ENCODE measurements at regions not wholly inside any gene's neighbourhood (a gene's known extent, or its start where the extent isn't known, plus 50 kb on each side); places are given as distances from the start of the nearest gene placed in this dataset.
"Not testable (repeated sequence)": the region's sequence is repeated elsewhere in the genome, so short reads cannot be mapped to it uniquely, and the experiment has no call there.

DNA sequence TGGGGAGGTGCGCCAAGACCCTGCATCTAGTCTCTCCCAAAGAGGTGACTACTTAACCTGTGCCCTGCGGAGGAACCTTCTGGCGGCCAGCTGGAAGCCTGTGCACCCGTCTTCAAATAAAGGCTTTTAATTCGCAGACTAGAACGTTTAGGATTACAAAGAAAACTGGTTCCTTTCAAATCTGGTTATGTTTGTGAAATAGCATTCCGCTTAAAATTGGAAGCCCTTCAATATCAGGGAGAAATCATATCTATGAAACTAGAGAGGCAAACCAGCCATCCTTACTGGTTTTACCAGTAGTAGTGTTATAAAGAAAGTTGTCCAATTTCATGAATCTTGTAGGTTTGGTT is 250.8 kb downstream of the FAM72C start:
- TF ChIP-seq CTCF (IDR thresholded peaks at IDR 0.05; ENCODE audit: borderline replicate concordance): no peak
- H3K4me3 ChIP-seq: no peak overlapping the region
- intact Hi-C loops (cut with micrococcal nuclease): no loop called here
- H3K27ac ChIP-seq (replicated peaks): no peak overlapping the region
- peaks cover 99% of the 10 kb centered on the region for H3K27me3 ChIP-seq (ENCODE audit: low read depth)
- H3K9me3 ChIP-seq (replicated peaks): no peaks in the 10 kb centered on the region
- no peaks in the 10 kb centered on the region for H3K4me1 ChIP-seq
- H3K36me3 ChIP-seq: no peaks in the 10 kb centered on the region
- DNase-seq: no peak

GRCh38 chr1:143720087-143721023 is 251.4 kb downstream of the FAM72C start:
- intact Hi-C loops (cut with micrococcal nuclease): no loop called here
- H3K4me3 ChIP-seq: no peak overlapping the region
- no peak overlapping the region for H3K27ac ChIP-seq (replicated peaks)
- no peaks in the 10 kb centered on the region for H3K9me3 ChIP-seq (replicated peaks)
- no peaks in the 10 kb centered on the region for H3K4me1 ChIP-seq
- peaks cover 99% of the 10 kb centered on the region for H3K27me3 ChIP-seq (ENCODE audit: low read depth)
- TF ChIP-seq CTCF (IDR thresholded peaks at IDR 0.05; ENCODE audit: borderline replicate concordance): no peak
- H3K36me3 ChIP-seq: no peaks in the 10 kb centered on the region
- DNase-seq: no peak

DNA sequence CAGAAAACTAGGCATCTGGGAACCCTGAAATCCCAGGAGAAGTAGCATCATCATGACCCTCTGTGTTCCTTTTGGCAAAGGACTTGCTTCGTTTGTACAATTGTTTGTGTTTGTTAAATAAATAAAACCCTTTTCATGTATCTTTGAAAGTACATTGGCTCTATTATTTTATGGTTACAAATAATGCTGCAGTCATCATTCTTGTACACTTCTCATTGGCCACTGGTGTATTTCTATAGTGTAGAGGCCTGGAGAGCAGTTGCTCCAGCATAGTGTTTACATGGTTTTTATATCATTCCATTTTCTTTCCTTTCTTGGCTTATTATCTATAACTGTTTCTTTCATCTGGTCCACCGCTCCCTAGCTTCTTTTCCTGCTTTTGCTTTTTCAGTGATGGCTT is 253.3 kb downstream of the FAM72C start:
- Histone ChIP-seq H3K4me3 (no peak overlapping the region), H3K27ac (replicated peaks) (no peak overlapping the region), H3K27me3 (ENCODE audit: low read depth) (peaks cover 95% of the 10 kb centered on the region), H3K4me1 (no peaks in the 10 kb centered on the region), H3K9me3 (replicated peaks) (no peaks in the 10 kb centered on the region), H3K36me3 (no peaks in the 10 kb centered on the region)
- no peak for TF ChIP-seq CTCF (IDR thresholded peaks at IDR 0.05; ENCODE audit: borderline replicate concordance)
- intact Hi-C loops (cut with micrococcal nuclease): no loop called here
- no peak for DNase-seq

DNA sequence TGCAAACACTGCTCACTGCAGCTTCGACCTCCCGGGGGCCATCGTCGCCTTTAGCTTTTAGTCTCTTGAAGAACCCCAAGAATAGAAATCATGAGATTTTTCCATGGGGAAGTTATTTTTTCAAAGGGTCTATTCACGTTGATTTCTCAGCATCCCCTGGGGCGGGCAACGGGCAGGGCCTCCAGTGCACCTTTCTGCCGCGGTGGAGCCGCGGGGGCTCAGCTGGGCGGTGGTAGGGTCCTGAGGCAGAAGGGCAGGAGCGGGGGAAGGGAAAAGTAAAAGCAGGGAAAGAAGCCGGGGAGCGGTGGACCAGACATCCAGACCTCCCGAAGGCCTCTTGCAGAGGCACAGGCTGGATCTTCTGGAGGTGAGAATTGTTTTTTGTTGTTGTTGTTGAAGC is 253.8 kb downstream of the FAM72C start:
- H3K27ac ChIP-seq (replicated peaks): no peak overlapping the region
- H3K4me3 ChIP-seq: no peak overlapping the region
- no peaks in the 10 kb centered on the region for H3K36me3 ChIP-seq
- intact Hi-C loops (cut with micrococcal nuclease): no loop called here
- no peaks in the 10 kb centered on the region for H3K9me3 ChIP-seq (replicated peaks)
- H3K27me3 ChIP-seq (ENCODE audit: low read depth): peaks cover 95% of the 10 kb centered on the region
- no peak for DNase-seq
- no peaks in the 10 kb centered on the region for H3K4me1 ChIP-seq
- TF ChIP-seq CTCF (IDR thresholded peaks at IDR 0.05; ENCODE audit: borderline replicate concordance): no peak

DNA sequence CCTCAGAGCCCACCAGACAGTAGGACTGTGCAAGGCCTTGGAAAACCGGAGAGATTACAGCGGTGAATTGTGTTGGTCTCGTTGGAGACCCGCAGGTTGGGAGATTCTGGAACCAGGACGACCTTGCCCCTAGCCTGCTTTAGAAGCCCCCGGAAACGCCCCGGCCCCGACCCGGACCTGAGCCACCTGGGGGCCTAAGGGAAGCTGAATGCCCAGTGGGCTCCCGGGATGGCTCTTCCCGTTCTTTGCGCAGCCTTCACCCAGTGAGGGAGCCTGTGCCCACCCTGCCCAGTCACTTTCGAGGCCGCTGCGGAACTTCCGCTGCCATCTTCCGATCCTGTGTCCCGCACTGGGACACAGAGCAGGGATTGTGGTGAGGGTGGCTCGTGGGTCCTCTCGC is 254.4 kb downstream of the FAM72C start:
- intact Hi-C loops (cut with micrococcal nuclease): no loop called here

DNA sequence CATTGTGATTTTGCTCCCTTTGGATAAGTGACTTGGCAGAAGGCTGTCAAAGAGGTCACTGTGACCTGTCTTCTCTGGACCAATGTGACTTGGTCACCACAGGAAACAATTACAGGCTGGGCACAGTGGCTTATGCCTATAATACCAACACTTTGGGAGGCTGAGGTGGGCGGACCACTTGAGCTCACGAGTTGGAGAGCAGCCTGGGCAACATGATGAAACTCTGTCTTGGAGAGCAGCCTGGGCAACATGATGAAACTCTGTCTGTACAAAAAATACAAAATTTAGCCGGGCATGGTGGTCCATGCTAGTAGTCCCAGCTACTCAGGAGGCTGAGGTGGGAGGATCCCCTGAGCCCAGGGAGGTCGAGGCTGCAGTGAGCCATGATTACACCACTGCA is 256.9 kb downstream of the FAM72C start:
- H3K36me3 ChIP-seq; DNase-seq; H3K27ac ChIP-seq (replicated peaks); H3K4me1 ChIP-seq; H3K4me3 ChIP-seq; H3K9me3 ChIP-seq (replicated peaks); intact Hi-C loops (cut with micrococcal nuclease): not testable (repeated sequence)
- peaks cover 95% of the 10 kb centered on the region for H3K27me3 ChIP-seq (ENCODE audit: low read depth)

More for the DNA sequence above, 254.4 kb downstream of the FAM72C start:
- DNase-seq: no peak
- H3K9me3 ChIP-seq (replicated peaks): no peaks in the 10 kb centered on the region
- no peak overlapping the region for H3K27ac ChIP-seq (replicated peaks)
- H3K4me3 ChIP-seq: no peak overlapping the region
- H3K4me1 ChIP-seq: no peaks in the 10 kb centered on the region
- H3K27me3 ChIP-seq (ENCODE audit: low read depth): peaks cover 95% of the 10 kb centered on the region
- H3K36me3 ChIP-seq: no peaks in the 10 kb centered on the region
- no peak for TF ChIP-seq CTCF (IDR thresholded peaks at IDR 0.05; ENCODE audit: borderline replicate concordance)

Data from left ventricle myocardium inferior (tissue), 1 donor.